Loucy (cell line): ENCODE measurements at regions not wholly inside any gene's neighbourhood (a gene's known extent, or its start where the extent isn't known, plus 50 kb on each side); places are given as distances from the start of the nearest gene placed in this dataset.

Experiments used
- EZH2phosphoT487 ChIP-seq: fragments of 200-600 bp; IDR thresholded peaks from 2 replicates; pipeline ENCODE4 v1.6.1; 2018; ENCODE audit warnings: antibody characterized with exemption, mild to moderate bottlenecking, moderate library complexity, borderline replicate concordance
- TF ChIP-seq, protein P1 (sequence below): fragments of 200-600 bp; sonication (generic); conservative IDR thresholded peaks from 2 replicates; pipeline ENCODE4 v1.5.1; 2014; ENCODE audit warnings: mild to moderate bottlenecking, antibody characterized with exemption, low read length

DNA sequence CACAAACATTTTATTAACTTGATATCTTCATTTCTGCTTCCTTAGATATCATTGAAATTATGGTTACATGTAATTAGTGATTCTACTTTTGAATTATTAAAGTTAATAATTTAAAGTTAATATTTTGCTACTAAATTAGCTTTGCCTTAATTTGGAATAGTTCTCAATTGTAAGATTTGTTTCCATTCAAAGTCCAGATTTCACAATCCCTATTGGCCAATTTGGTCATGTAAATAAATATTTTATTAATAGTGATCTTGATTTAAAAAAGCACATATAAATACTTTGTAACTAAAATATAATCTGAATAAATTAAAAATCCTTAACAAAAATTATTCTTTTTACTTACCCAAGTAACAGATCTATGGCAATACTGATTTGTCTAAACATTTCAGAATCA lies 1558.6 kb downstream of the NCAM2 start:
- TF ChIP-seq, protein P1, sequence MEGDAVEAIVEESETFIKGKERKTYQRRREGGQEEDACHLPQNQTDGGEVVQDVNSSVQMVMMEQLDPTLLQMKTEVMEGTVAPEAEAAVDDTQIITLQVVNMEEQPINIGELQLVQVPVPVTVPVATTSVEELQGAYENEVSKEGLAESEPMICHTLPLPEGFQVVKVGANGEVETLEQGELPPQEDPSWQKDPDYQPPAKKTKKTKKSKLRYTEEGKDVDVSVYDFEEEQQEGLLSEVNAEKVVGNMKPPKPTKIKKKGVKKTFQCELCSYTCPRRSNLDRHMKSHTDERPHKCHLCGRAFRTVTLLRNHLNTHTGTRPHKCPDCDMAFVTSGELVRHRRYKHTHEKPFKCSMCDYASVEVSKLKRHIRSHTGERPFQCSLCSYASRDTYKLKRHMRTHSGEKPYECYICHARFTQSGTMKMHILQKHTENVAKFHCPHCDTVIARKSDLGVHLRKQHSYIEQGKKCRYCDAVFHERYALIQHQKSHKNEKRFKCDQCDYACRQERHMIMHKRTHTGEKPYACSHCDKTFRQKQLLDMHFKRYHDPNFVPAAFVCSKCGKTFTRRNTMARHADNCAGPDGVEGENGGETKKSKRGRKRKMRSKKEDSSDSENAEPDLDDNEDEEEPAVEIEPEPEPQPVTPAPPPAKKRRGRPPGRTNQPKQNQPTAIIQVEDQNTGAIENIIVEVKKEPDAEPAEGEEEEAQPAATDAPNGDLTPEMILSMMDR = no peak
- no peak for TF ChIP-seq EZH2phosphoT487
